Right forelimb (tissue), 1 donor: ENCODE measurements at regions not wholly inside any gene's neighbourhood (a gene's known extent, or its start where the extent isn't known, plus 50 kb on each side); places are given as distances from the start of the nearest gene placed in this dataset.

Source experiments
- DNase-seq: peaks from one replicate; pipeline ENCODE4 v3.0.0-alpha.2; 2018

DNA sequence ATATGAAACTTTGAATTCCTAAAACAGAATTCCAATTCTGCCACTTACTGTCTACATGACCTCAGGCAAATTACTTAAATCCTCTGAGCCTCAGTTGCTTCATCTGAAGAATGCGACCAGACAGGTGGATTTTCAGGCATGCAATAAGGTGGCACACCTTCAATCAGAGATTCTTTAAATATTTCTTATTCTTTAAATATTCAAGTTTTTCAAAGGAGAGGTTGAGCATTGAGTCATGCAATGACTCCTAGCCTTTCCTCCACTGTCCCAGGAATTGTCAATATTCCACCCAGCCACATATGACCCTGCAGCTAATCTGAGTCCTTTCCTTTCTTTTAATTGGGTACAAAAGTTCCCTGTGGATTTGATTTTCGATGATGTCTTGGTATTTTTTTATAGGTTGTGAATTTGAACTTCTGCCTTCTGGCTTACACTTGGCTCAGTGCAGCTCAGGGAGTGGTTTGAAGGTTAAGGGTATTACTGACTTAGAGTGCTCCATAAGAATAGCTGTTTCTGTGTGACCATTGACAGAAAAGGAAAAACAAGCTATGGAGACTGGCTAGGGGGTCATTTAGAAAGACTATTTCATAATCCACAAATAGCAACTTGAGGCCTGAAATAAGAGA is 52.2 kb upstream of the PRDX6 start:
- DNase-seq: no peak

DNA sequence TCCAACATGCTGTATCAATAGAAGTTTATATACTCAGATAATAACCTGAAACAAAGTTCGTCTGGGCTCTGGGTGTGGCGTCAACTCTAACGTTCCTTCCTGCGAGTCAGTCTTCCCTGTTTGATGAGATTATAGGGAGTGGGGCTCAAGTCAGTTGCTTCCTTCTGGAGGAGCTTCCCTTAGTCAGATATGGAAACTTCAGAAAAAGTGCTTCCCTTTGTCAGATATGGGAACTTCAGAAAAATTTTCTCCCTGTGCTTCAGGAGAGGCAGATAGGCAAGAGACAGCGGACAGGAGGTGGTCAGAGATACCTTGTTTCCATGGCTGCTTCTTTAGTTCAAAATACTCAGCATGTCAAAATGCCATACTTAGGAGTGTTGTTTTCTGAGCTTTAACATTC is 51.1 kb upstream of the PRDX6 start:
- no peak for DNase-seq

DNA sequence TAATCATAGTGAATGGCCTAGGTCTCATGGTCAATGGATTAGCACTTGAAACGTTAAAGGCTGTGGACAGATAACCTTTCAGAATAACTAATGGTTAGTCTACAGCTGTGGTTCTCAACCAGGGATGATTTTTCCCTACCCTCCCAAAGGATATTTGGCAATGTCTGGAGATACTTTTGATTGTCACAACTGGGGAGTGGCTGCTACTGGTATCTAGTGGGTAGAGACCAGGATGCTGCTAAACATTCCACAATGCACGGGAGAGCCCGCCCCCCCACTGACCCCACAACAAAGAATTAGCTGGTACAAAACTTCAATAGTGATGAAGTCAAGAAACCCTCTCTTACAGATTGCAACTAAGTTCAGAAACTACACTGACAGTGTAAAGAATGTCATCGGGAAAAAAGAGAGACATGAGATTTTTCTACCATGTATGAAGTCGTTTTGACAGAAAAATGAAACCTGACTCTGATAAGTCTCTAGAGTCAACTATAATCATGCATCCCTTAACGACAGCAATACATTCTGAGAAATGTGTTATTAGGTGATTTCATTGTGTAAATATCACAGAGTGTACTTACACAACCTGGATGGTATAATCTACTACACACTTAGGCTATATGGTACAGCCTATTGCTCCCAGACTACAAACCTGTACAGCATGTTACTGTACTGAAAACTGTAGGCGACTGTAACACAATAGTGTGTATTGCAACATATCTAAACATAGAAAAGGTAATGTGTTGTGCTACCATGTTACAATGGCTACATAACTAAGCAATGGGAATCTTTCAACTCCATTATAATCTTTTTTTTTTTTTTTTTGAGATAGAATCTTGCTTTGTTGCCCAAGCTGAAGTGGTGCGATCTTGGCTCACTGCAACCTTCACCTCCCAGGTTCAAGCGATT is 49.7 kb upstream of the PRDX6 start:
- no peak for DNase-seq
